C4-2B (cell line): ENCODE measurements at regions not wholly inside any gene's neighbourhood (a gene's known extent, or its start where the extent isn't known, plus 50 kb on each side); places are given as distances from the start of the nearest gene placed in this dataset.

Experiments used
- ZFX ChIP-seq: fragments of 450-650 bp; IDR thresholded peaks from 2 replicates; pipeline ENCODE4 v1.6.1; 2017
- TF ChIP-seq, protein P1 (sequence below): fragments of 450-650 bp; conservative IDR thresholded peaks from 2 replicates; pipeline ENCODE4 v1.5.1; 2017; ENCODE audit warnings: mild to moderate bottlenecking

DNA sequence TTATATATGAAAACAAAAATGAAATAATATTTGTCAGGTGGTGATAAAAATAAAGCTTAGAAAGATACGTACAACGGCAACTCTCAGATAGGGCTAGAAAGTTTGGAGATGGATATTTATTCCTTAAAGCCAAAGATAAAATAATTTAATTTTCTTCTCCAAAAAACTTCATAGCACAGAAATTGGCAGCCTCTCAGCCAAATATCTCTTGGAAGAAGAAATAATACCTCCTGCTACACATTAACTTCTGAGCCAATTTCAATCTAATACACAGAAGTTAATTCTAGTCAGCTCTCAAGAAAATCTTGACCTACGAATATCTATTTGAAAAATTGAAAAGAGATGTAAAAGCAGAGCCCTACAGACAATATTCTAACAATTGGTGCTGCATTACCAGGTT lies 122.4 kb downstream of the TES start:
- TF ChIP-seq, protein P1, sequence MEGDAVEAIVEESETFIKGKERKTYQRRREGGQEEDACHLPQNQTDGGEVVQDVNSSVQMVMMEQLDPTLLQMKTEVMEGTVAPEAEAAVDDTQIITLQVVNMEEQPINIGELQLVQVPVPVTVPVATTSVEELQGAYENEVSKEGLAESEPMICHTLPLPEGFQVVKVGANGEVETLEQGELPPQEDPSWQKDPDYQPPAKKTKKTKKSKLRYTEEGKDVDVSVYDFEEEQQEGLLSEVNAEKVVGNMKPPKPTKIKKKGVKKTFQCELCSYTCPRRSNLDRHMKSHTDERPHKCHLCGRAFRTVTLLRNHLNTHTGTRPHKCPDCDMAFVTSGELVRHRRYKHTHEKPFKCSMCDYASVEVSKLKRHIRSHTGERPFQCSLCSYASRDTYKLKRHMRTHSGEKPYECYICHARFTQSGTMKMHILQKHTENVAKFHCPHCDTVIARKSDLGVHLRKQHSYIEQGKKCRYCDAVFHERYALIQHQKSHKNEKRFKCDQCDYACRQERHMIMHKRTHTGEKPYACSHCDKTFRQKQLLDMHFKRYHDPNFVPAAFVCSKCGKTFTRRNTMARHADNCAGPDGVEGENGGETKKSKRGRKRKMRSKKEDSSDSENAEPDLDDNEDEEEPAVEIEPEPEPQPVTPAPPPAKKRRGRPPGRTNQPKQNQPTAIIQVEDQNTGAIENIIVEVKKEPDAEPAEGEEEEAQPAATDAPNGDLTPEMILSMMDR = no peak
- no peak for TF ChIP-seq ZFX
